HepG2 (cell line): ENCODE measurements at regions not wholly inside any gene's neighbourhood (a gene's known extent, or its start where the extent isn't known, plus 50 kb on each side); places are given as distances from the start of the nearest gene placed in this dataset.
"Not testable (repeated sequence)": the region's sequence is repeated elsewhere in the genome, so short reads cannot be mapped to it uniquely, and the experiment has no call there.

Experiments
- ATAC-seq: fragments of 200-7000 bp; cut with Tn5 transposase; 3 replicates; pipeline ENCODE4 v1.9.1; 2020; ENCODE audit warnings: mild to moderate bottlenecking, moderate library complexity
- BruUV-seq: library from RNA; stranded (reverse); fragments of 400-500 nt; replicated peaks from 2 replicates; lab custom pipeline; 2021; lab: Mats Ljungman, UMichigan
- CTCF ChIA-PET: fragments of 300-600 bp; formaldehyde crosslinking; extraction: SDS; loops from one replicate; lab custom pipeline; 2021; ENCODE audit warnings: low total read pairs, inconsistent platforms, low intra/inter-chr PET ratio; lab: Yijun Ruan, JAX
- POLR2A ChIA-PET: fragments of 350-600 bp; sonication (Branson Sonifier 250); formaldehyde crosslinking; loops from one replicate; lab custom pipeline; 2020; ENCODE audit warnings: antibody characterized with exemption, inconsistent platforms; lab: Yijun Ruan, JAX
- DNase-seq: peaks from one replicate; pipeline ENCODE4 v3.0.0-alpha.2; 2015; ENCODE audit warnings: low spot score
- FAIRE-seq: peaks from 3 replicates; lab custom pipeline; 2011; peaks lifted over from hg19 to GRCh38; lab: Jason Lieb, UNC
- H2AFZ ChIP-seq: one replicate; pipeline ENCODE4 v1.6.1; 2011; ENCODE audit warnings: low read length, inconsistent platforms
- H3K27ac ChIP-seq: fragments of 300-600 bp; 3 replicates; pipeline ENCODE4 v1.8.0; 2011; ENCODE audit warnings: mixed run types, mild to moderate bottlenecking, mixed read lengths, low read length, inconsistent platforms; ENCODE audit not compliant: insufficient read depth; ENCODE audit errors: extremely low read length
- H3K27me3 ChIP-seq, 2 experiments: fragments of 200-600 bp in 1 of 2; 2 replicates in 1 of 2; 3 replicates in 1 of 2; pipeline versions ENCODE4 v1.6.0 to v1.8.0; 2011; ENCODE audit warnings: low read length in 2 of 2, mild to moderate bottlenecking in 2 of 2, moderate library complexity in 2 of 2, inconsistent platforms in 1 of 2; ENCODE audit not compliant: insufficient read depth in 2 of 2, control insufficient read depth in 1 of 2
- H3K36me3 ChIP-seq, 2 experiments: fragments of 200-600 bp in 1 of 2; replicated peaks in 1 of 2; 2 replicates in 1 of 2; 3 replicates in 1 of 2; pipeline versions ENCODE4 v1.5.1 to v1.8.0; 2011; ENCODE audit warnings: low read length in 2 of 2, inconsistent platforms in 1 of 2; ENCODE audit not compliant: insufficient read depth in 2 of 2, control insufficient read depth in 1 of 2
- H3K4me1 ChIP-seq: 2 replicates; pipeline ENCODE4 v1.5.1; 2012; ENCODE audit warnings: low read length, inconsistent platforms; ENCODE audit not compliant: insufficient read depth
- H3K4me2 ChIP-seq: 2 replicates; pipeline ENCODE4 v1.6.0; 2011; ENCODE audit warnings: low read depth, low read length, inconsistent platforms
- H3K4me3 ChIP-seq, 3 experiments: fragments of 200-600 bp in 1 of 3; sonication (generic), shearing (Covaris generic) in 1 of 3; replicated peaks in 1 of 3; 2 replicates each; pipeline ENCODE4 v1.5.1; 2011 to 2016; ENCODE audit warnings: low read length in 3 of 3, inconsistent platforms in 2 of 3, low read depth in 2 of 3, mild to moderate bottlenecking in 2 of 3, control low read depth in 1 of 3, mixed read lengths in 1 of 3; ENCODE audit not compliant: insufficient read depth in 1 of 3
- H3K79me2 ChIP-seq: one replicate; pipeline ENCODE4 v1.6.1; 2011; ENCODE audit warnings: low read length, inconsistent platforms; ENCODE audit not compliant: insufficient read depth
- H3K9ac ChIP-seq: 2 replicates; pipeline ENCODE4 v1.6.0; 2011; ENCODE audit warnings: mild to moderate bottlenecking, low read depth, low read length, inconsistent platforms; ENCODE audit not compliant: insufficient read depth
- H3K9me3 ChIP-seq: 2 replicates; pipeline ENCODE4 v1.5.1; 2012; ENCODE audit warnings: mild to moderate bottlenecking, low read length
- H4K20me1 ChIP-seq: 2 replicates; pipeline ENCODE4 v1.6.0; 2011; ENCODE audit warnings: inconsistent platforms, mild to moderate bottlenecking, low read length, moderate library complexity; ENCODE audit not compliant: insufficient read depth
- WGBS: methylation state at CpG from one replicate; pipeline ENCODE4 v1.1.6; 2017; ENCODE audit warnings: low lambda C conversion rate; 5-methylcytosine and 5-hydroxymethylcytosine counted together
- in situ Hi-C: cut with HindIII; loops from 2 replicates; pipeline ENCODE4 v1.10.0; 2017; ENCODE audit warnings: low pct_unique_long_range_greater_than_20kb; ENCODE audit not compliant: extremely low pct_ligation_motif_present
- intact Hi-C: fragments of 100-400 bp; cut with micrococcal nuclease; formaldehyde crosslinking; loops from one replicate; pipeline ENCODE4 v1.10.0; 2022; ENCODE audit not compliant: unreplicated experiment

- POLR2A ChIA-PET = not testable (repeated sequence)
These were observed 122.6 kb upstream of the ZNF469 start for GRCh38 chr16:88260146-88260545.

GRCh38 chr16:88260881-88261665 is 121.7 kb upstream of the ZNF469 start:
- in situ Hi-C loops, H2AFZ ChIP-seq, POLR2A ChIA-PET, H3K9me3 ChIP-seq, CTCF ChIA-PET, DNase-seq, H3K36me3 ChIP-seq, H3K4me1 ChIP-seq, intact Hi-C loops, FAIRE-seq, H3K9ac ChIP-seq, H3K27ac ChIP-seq, H4K20me1 ChIP-seq, ATAC-seq, H3K4me3 ChIP-seq, H3K4me2 ChIP-seq, BruUV-seq, H3K79me2 ChIP-seq: not testable (repeated sequence)
- peaks cover 3 to 29% of the 10 kb centered on the region in 2 experiments for H3K27me3 ChIP-seq
- 67% methylated on average over 14 of the region's 26 CpGs for WGBS

More at GRCh38 chr16:88260146-88260545, 122.6 kb upstream of the ZNF469 start:
- H3K4me3 ChIP-seq, FAIRE-seq, DNase-seq, ATAC-seq, H3K36me3 ChIP-seq, in situ Hi-C loops, CTCF ChIA-PET, H3K27ac ChIP-seq, H3K9me3 ChIP-seq, intact Hi-C loops, H2AFZ ChIP-seq, BruUV-seq, H4K20me1 ChIP-seq, H3K4me2 ChIP-seq, H3K9ac ChIP-seq, H3K4me1 ChIP-seq, H3K79me2 ChIP-seq: not testable (repeated sequence)
- H3K27me3 ChIP-seq = peaks cover 5 to 29% of the 10 kb centered on the region in 2 experiments
- 61% methylated on average over 10 of the region's 17 CpGs for WGBS

GRCh38 chr16:88261814-88262605 is 120.7 kb upstream of the ZNF469 start:
- H3K9ac ChIP-seq, ATAC-seq, H3K4me2 ChIP-seq, intact Hi-C loops, DNase-seq, H3K36me3 ChIP-seq, H3K4me1 ChIP-seq, FAIRE-seq, CTCF ChIA-PET, H3K9me3 ChIP-seq, H3K79me2 ChIP-seq, H4K20me1 ChIP-seq, H3K4me3 ChIP-seq, BruUV-seq, POLR2A ChIA-PET, in situ Hi-C loops, H2AFZ ChIP-seq, H3K27ac ChIP-seq: not testable (repeated sequence)
- 20% methylated on average over 10 of the region's 18 CpGs for WGBS
- H3K27me3 ChIP-seq = peaks cover 5 to 34% of the 10 kb centered on the region in 2 experiments
